Mesothelial cell of epicardium (in vitro differentiated cells): ENCODE measurements at regions not wholly inside any gene's neighbourhood (a gene's known extent, or its start where the extent isn't known, plus 50 kb on each side); places are given as distances from the start of the nearest gene placed in this dataset.
A peak's percentile ranks its signal among the peaks of the same experiment; 100 is the strongest.
"Not testable (repeated sequence)": the region's sequence is repeated elsewhere in the genome, so short reads cannot be mapped to it uniquely, and the experiment has no call there.

Experiments
- DNase-seq, 2 experiments: peaks; one replicate each; pipeline ENCODE4 v3.0.0; 2021; ENCODE audit warnings: low spot score in 2 of 2; ENCODE audit not compliant: unreplicated experiment in 2 of 2
- H3K27ac Mint-ChIP-seq: 2 replicates; pipeline ENCODE4 v1.8.0; 2021; ENCODE audit warnings: mixed read lengths
- H3K27me3 Mint-ChIP-seq: 2 replicates; pipeline ENCODE4 v1.8.0; 2021; ENCODE audit warnings: low read depth, mixed read lengths
- H3K36me3 Mint-ChIP-seq: 2 replicates; pipeline ENCODE4 v1.8.0; 2021; ENCODE audit warnings: mixed read lengths
- H3K4me1 Mint-ChIP-seq: 2 replicates; pipeline ENCODE4 v1.8.0; 2021; ENCODE audit warnings: mixed read lengths
- H3K4me3 Mint-ChIP-seq: 2 replicates; pipeline ENCODE4 v1.8.0; 2021; ENCODE audit warnings: mild to moderate bottlenecking, moderate library complexity, mixed read lengths
- H3K9me3 Mint-ChIP-seq: 2 replicates; pipeline ENCODE4 v1.8.0; 2021; ENCODE audit warnings: mixed read lengths
- CTCF ChIP-seq: fragments of 200-600 bp; sonication (generic); IDR thresholded peaks from one replicate; pipeline ENCODE4 v1.5.0; 2021; ENCODE audit warnings: antibody characterized with exemption; ENCODE audit not compliant: unreplicated experiment

DNA sequence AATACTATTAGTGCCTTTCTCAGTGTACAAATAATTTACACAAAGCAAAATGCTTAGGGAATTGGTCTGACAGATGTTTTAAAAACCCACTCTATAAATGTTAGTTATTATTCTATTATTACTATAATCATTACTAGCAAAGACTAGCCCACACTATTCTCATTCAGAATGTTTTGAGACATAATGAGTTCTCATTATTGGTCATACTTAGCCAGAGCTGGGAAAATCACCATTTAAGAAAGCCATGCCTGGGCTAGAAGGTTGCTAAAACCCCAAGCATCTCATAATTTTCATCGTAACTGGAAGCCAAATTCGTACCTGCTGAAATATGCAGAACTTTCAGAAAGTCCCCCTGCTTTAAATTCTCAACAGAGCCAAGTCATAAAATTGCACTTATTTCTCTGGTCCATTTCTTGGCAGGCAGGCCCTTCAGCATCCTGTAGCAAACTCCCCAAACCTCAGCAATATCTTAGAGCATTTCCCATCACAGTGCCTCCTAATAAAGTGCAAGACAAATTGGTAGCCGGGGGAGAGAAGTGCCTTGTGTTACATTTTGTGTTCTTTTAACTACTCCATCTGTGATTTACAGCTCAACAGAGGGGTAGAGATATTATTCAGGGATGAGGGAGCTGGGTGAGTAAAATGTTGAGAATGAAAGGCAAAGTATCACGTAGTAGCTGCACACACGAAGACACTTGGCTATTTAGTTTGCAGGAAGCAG is 79.8 kb upstream of the ADAMTS18 start:
- no peak for DNase-seq
- no peak overlapping the region for H3K4me3 Mint-ChIP-seq
- no peaks in the 10 kb centered on the region for H3K9me3 Mint-ChIP-seq
- no peak for TF ChIP-seq CTCF
- no peaks in the 10 kb centered on the region for H3K36me3 Mint-ChIP-seq
- peaks cover 10% of the 10 kb centered on the region for H3K4me1 Mint-ChIP-seq
- no peak overlapping the region for H3K27ac Mint-ChIP-seq
- H3K27me3 Mint-ChIP-seq = no peaks in the 10 kb centered on the region

DNA sequence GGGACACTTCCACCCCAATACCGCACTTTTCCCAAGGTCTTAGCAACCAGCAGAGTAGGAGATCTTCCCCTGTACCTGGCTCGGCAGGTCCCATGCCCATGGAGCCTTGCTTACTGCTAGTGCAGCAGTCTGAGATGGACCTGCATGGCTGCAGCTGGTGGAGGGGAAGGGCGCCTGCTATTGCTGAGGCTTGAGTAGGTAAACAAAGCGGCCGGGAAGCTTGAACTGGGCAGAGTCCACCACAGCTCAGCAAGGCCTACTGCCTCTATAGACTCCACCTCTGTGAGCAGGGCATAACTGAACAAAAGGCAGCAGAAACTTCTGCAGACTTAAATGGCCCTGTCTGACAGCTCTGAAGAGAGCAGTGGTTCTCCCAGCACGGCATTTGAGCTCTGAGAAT is 90.4 kb upstream of the ADAMTS18 start:
- H3K4me1 Mint-ChIP-seq, DNase-seq, H3K27me3 Mint-ChIP-seq, H3K27ac Mint-ChIP-seq, H3K36me3 Mint-ChIP-seq, H3K4me3 Mint-ChIP-seq: not testable (repeated sequence)
- peaks cover 33% of the 10 kb centered on the region for H3K9me3 Mint-ChIP-seq

DNA sequence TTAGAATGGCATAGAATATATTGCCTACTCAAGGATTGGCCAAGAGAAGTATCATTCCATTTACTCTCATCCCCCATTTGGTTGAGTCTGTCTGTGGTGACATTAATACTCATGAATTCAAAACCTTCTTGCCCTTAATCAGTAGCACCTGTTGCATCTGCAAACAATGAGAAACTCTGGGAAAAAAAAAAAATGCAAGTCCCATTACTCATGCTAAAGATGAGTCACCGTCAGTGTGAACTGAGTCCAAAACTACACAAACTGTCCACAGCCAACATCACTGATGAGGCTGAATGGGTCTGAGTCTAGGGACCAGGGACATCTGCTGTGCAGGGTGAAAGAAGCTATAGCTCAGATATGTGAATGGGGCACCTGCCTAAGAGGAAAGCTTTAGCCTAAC is 96.9 kb upstream of the ADAMTS18 start:
- no peaks in the 10 kb centered on the region for H3K36me3 Mint-ChIP-seq
- H3K9me3 Mint-ChIP-seq = peaks cover 14% of the 10 kb centered on the region
- H3K4me3 Mint-ChIP-seq = no peak overlapping the region
- no peak for TF ChIP-seq CTCF
- no peak for DNase-seq
- H3K4me1 Mint-ChIP-seq = no peaks in the 10 kb centered on the region
- H3K27ac Mint-ChIP-seq = no peak overlapping the region
- peaks cover 27% of the 10 kb centered on the region for H3K27me3 Mint-ChIP-seq

GRCh38 chr16:77536809-77537208 is 102.0 kb upstream of the ADAMTS18 start:
- DNase-seq = no peak
- no peaks in the 10 kb centered on the region for H3K9me3 Mint-ChIP-seq
- no peak overlapping the region for H3K27ac Mint-ChIP-seq
- no peak for TF ChIP-seq CTCF
- no peaks in the 10 kb centered on the region for H3K36me3 Mint-ChIP-seq
- no peak overlapping the region for H3K4me3 Mint-ChIP-seq
- peaks cover 13% of the 10 kb centered on the region for H3K4me1 Mint-ChIP-seq
- peaks cover 49% of the 10 kb centered on the region for H3K27me3 Mint-ChIP-seq

DNA sequence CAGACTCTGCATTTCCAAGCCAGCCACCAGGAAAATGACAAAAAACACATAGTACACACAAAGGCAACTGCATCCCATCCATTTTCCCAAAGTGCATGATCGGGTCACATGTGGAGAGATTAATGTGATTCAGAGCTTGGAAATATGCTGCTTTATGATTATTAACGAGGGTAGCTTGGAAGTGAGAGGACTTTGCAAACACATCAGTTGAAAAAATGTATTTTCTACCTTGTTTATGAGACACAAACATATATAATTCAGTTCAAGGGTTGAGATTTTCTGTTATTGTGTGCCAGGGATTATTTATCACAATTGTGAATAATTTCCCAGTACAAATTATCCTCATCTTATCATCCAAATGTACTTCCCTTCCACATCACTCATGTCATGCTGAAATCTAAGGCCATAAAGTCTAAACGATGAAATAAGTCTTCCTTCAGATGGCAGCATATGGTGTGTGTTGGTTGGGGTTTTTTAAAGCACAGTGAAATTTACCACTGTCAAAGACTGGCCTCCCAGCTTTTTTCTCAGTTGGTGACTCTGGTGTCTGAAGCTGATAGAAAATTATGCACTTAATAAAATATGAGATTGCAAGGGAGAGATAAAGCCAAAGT is 104.7 kb upstream of the ADAMTS18 start:
- Mint-ChIP-seq H3K9me3 (no peaks in the 10 kb centered on the region), H3K4me1 (peaks cover 13% of the 10 kb centered on the region), H3K27ac (peak overlapping the region; percentile 2), H3K27me3 (peaks cover 51% of the 10 kb centered on the region), H3K4me3 (no peak overlapping the region), H3K36me3 (no peaks in the 10 kb centered on the region)
- no peak for DNase-seq
- no peak for TF ChIP-seq CTCF

DNA sequence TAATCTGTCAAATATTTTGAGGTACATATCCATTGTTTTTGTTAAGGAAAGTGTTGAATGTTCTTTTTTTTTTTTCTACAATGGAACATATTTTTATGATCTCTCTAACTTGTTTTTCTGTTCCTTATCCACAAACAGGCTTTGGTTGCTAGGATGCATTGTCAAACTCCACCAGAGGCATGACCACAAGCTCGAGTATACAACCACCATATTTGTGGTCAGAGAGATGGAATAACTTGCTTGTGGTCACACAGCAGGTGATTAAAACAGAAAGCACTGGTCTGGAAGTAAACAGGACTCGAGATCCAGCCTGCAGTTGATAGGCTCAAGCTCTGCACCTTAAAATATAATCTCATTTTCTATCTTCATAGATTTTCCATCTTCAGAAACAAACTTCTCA is 105.8 kb upstream of the ADAMTS18 start:
- no peak overlapping the region for H3K27ac Mint-ChIP-seq
- no peaks in the 10 kb centered on the region for H3K36me3 Mint-ChIP-seq
- H3K9me3 Mint-ChIP-seq = no peaks in the 10 kb centered on the region
- DNase-seq = no peak
- no peak overlapping the region for H3K4me3 Mint-ChIP-seq
- no peak for TF ChIP-seq CTCF
- H3K27me3 Mint-ChIP-seq = peaks cover 42% of the 10 kb centered on the region
- peaks cover 13% of the 10 kb centered on the region for H3K4me1 Mint-ChIP-seq
